ENCODE measurements at regions not wholly inside any gene's neighbourhood (a gene's known extent, or its start where the extent isn't known, plus 50 kb on each side); places are given as distances from the start of the nearest gene placed in this dataset.

- DNase-seq (ENCODE audit: low spot score): no peak
Measured at GRCh38 chr3:105210141-105210540, 156.6 kb upstream of the ALCAM start.

DNA sequence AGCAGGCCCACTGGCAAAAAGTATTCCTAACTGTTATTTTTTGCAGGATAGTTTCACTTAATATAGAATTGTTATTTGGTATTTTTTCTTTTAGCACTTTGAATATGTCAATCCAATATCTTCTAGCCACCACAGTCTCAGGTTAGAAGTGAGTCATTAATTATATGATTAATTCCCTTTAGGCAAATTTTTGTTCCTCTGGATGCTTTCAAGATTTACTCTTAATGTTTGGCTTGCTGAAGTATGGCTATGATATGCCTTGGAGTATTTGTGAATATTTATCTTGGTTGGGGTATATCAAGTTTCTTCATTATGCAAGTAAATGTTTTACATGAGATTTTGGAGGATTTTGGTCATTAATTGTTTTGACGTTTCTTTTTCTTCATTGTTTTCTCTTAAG is 152.1 kb upstream of the ALCAM start:
- no peak for DNase-seq (ENCODE audit: low spot score)

GRCh38 chr3:105222568-105223093 is 144.1 kb upstream of the ALCAM start:
- DNase-seq (ENCODE audit: low spot score): no peak

- no peak for DNase-seq (ENCODE audit: low spot score)
Measured at GRCh38 chr3:105223815-105224214, 142.9 kb upstream of the ALCAM start.

- no peak for DNase-seq (ENCODE audit: low spot score)
Measured at GRCh38 chr3:105228696-105229095, 138.0 kb upstream of the ALCAM start.

DNA sequence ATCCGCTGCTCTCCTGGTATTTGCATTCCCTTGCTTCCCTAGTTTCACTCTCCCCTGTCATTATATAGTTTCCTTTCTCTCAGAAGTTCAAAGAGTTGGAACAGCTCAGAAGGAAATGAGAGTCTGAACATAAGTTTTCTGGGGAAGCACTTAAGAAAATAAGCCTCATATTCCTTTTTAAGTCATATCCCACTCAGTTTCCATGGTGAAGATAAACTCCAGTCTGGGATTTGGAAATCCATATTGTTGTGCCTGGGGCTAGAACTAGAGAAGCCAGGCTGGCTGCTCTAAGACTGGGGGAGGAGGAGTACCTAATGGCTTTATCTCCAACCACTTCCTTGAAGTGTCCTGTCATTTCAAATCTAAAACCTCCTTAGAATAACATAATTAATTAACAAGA is 134.2 kb upstream of the ALCAM start:
- no peak for DNase-seq (ENCODE audit: low spot score)

DNA sequence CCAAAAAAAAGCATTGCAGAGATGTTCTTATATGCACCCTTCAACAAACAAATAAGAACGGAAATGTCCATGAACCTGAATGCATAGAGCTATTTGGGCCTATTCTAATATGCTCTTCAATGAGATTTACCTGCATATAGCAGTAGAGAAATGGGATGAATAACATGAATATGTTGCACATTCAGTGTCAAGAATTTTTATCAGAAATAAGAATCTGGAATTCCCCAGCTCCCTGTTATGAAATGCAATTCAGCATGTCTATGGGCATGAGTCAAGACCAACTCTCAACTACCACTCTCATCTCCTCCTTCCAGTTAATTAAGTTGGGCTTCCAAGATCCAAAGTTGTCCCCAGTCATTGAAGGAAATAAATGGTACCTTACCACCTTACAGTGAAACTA is 133.7 kb upstream of the ALCAM start:
- no peak for DNase-seq (ENCODE audit: low spot score)

DNA sequence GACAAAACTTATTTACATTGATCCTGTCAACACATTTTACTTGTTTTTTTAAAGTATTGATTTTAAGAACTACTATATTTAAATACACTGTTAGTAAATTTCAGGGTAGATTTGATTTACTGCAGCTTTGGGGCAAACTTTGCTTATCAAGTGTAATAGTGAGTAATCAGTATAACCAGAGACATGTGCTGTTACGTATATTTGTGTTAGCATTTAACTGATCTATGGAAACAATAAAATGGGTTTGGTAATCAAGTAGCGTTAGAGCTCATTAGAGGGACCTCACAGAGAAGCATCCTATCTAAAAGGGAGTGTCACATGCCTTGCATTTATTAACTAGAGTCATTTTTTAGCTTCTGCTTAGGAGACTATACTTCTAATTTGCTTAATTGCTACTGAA is 131.5 kb upstream of the ALCAM start:
- DNase-seq (ENCODE audit: low spot score): no peak

DNA sequence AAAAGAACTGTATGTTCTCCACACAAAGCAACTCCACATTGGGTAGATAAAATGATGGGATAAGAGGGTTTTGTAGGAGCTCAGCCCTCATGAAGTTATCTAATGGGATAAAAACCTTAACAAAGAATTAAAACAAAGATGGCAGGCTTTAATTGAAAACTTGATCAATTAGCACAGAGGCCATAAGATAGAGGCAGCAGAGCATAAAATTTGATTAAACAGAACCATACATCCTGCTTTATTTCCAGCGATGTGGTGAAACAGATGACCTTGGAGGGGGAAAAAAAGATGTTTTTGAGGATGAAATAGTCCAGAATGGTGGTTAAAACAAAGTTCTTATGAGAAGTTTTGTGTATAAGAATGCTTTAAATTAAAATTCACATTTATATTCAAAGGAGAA is 130.9 kb upstream of the ALCAM start:
- no peak for DNase-seq (ENCODE audit: low spot score)

DNA sequence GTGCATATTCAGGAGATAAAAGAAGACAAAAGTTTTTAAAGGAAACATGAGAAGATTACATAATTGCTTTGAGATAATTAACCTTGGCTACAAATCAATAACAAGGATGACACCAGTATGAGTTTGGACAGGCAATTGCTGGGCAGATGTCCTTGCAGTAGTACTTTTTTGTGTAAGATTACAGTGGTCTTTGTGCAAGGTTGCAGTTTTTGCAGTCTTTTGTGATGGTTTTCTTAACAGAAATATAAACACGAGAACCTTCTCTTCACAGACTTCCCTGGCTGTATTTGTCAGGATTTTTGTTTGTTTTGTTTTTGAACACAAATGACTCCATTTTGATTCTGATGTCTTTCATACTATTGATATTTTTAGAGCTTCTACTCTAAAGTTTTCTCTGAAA is 128.3 kb upstream of the ALCAM start:
- DNase-seq (ENCODE audit: low spot score): no peak

DNA sequence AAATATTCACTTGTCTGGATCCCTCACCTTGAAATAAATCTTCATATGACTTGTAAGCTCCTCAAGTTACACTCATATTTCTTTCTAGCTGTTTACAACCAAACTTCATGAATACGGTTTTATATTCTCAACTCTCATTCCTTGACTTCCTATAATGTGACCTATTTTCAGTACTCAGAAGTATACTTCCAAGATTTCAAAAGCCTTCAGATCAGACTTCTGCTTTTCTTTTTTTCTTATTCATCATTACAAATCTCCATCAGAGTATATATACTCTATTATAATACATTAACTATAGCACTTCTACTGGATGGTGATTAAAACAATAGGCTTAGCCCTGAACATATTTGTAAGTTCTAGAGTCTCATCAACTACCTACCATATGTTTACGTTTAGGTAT is 123.6 kb upstream of the ALCAM start:
- no peak for DNase-seq (ENCODE audit: low spot score)

DNA sequence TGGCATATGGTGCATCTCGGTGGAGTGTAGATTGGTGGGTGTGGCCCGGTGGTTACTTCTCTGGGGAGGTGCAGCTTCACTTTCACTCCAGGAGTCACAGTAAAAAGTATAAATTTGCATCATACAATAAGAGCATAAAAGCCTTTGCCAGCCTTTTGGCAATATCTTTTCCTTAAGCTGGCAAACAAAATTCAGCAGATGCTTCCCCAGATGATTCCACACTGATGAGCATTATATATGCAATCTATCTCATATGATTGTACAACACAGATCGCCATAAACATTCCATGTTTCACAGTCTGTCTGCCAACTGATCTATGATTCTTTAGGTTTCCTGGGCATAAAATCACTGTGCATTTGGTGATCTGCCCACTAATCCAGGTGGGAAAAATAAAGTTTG is 120.2 kb upstream of the ALCAM start:
- no peak for DNase-seq (ENCODE audit: low spot score)

GRCh38 chr3:105253225-105253624 is 113.5 kb upstream of the ALCAM start:
- DNase-seq (ENCODE audit: low spot score): no peak

DNA sequence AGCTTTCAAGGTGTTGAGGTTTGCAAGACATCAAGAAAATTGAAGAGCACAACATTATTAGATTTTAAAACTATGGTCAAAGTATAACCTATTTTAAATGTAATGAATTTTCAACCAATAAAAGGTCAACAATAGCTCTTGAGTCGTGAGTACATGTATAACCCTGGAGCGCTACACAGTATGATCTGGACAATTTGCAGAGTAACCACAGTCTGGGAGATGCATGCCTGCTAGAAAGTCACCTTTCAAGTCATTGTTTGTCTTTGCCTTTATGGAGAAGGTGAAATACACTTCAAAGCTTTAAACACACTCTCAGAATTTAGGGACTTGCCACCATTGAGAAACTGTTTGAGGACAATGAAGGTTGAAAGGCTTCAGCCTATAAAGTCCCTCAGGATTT is 112.6 kb upstream of the ALCAM start:
- DNase-seq (ENCODE audit: low spot score): no peak

- DNase-seq (ENCODE audit: low spot score): no peak
Measured at GRCh38 chr3:105255350-105255749, 111.4 kb upstream of the ALCAM start.

DNA sequence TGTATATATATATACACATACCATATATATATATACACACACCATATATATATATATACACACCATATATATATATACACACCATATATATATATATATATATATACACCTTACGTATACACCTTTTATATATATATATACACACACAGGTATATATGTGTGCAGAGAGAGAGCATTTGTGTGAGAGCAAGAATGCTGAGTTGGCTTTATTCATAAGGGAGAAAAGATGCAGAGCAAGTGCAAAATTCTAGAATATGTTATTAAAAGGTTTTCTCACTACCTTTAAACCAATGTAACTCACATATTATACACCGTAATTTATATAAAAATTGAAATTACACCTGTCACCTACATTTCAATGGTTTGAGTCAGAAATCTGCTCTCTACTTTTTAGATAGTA is 107.2 kb upstream of the ALCAM start:
- DNase-seq (ENCODE audit: low spot score): no peak

GRCh38 chr3:105260385-105260784 is 106.3 kb upstream of the ALCAM start:
- no peak for DNase-seq (ENCODE audit: low spot score)

DNA sequence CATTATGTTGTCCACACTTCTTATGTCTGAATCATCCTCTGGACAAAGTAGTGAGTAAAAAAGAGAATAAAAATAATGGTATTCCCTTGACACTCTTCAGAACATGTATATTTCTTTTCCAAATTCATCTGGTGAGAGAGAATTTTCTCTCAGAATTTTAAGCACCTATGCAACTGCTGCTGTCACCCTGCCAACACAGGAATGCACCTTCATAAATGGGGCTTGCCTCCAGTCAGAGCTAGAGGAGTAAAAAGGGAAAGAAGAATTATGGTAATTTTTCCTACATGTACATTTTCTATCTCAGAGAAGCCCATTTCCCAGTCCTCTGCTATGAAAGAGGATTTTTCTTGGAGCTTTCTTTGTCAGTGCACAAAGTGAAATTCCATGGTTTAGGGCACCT is 92.2 kb upstream of the ALCAM start:
- DNase-seq (ENCODE audit: low spot score): no peak

DNA sequence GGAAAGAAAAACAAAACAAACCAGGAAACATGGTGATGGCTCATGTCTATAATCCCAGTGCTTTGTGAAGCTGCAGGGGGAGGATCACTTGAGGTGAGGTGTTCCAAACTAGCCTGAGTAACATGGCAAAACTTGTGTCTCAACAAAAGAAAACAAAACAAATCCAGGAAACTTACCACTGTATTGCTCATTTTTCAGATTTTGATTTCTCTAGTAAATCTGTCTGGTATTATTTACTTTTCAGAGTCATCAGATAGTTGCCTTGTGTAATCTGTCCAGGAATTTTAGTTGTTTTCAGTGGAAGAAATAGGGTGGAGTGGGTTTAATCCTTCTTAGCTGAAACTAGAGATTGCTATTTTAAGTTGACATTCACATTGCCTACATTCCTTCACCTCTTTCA is 91.8 kb upstream of the ALCAM start:
- DNase-seq (ENCODE audit: low spot score): no peak

- no peak for DNase-seq (ENCODE audit: low spot score)
Measured at GRCh38 chr3:105277656-105278055, 89.1 kb upstream of the ALCAM start.

- no peak for DNase-seq (ENCODE audit: low spot score)
Measured at GRCh38 chr3:105278688-105279087, 88.0 kb upstream of the ALCAM start.

DNA sequence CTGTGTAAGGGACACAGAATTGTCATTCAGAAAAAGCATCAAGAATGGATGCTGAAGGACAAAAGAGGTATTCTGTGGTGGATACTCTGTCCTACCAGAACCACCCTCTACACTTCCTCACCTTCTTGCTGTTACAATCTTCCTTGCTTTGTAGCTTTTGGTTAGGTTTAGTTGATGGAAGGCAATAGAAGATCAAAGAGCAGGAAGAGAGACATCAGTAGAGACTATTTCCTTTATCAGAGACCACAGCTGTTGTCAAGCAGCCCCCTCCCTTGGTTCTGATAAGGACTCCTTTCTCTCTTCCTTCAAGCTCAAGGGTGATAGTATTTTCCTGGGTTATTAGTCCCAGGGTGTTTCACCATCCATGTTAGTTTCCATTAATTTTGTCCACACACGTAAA is 84.7 kb upstream of the ALCAM start:
- no peak for DNase-seq (ENCODE audit: low spot score)

GRCh38 chr3:105284876-105285275 is 81.8 kb upstream of the ALCAM start:
- DNase-seq (ENCODE audit: low spot score): no peak

- no peak for DNase-seq (ENCODE audit: low spot score)
Measured at GRCh38 chr3:105285653-105286241, 81.0 kb upstream of the ALCAM start.

- no peak for DNase-seq (ENCODE audit: low spot score)
Measured at GRCh38 chr3:105293441-105293840, 73.3 kb upstream of the ALCAM start.

All from HuH-7 (cell line).